ENCODE measurements at regions not wholly inside any gene's neighbourhood (a gene's known extent, or its start where the extent isn't known, plus 50 kb on each side); places are given as distances from the start of the nearest gene placed in this dataset.

DNA sequence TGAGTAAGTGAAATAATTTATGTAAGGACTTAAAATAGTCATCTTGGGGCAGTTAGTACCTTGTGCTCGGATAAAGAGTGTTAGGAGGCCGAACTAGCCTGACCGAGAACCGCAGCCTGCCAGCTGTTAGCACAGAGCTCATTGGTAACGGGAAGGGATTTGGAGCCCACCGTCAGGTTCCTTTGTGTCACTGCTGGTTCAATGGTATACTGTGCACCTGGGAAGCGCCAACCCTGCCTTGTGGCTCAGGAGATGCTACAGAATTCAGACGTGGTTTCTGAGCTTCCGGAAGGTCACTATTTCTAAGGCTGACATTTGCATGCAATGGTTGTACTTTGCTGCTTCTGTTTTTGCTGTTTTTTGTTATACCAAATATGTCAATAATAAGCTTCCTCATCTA is 403.5 kb downstream of the CADM1 start:
- TF ChIP-seq, protein P1, sequence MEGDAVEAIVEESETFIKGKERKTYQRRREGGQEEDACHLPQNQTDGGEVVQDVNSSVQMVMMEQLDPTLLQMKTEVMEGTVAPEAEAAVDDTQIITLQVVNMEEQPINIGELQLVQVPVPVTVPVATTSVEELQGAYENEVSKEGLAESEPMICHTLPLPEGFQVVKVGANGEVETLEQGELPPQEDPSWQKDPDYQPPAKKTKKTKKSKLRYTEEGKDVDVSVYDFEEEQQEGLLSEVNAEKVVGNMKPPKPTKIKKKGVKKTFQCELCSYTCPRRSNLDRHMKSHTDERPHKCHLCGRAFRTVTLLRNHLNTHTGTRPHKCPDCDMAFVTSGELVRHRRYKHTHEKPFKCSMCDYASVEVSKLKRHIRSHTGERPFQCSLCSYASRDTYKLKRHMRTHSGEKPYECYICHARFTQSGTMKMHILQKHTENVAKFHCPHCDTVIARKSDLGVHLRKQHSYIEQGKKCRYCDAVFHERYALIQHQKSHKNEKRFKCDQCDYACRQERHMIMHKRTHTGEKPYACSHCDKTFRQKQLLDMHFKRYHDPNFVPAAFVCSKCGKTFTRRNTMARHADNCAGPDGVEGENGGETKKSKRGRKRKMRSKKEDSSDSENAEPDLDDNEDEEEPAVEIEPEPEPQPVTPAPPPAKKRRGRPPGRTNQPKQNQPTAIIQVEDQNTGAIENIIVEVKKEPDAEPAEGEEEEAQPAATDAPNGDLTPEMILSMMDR (conservative IDR thresholded peaks at IDR 0.05): no peak
- H3K27ac ChIP-seq: no peak overlapping the region

DNA sequence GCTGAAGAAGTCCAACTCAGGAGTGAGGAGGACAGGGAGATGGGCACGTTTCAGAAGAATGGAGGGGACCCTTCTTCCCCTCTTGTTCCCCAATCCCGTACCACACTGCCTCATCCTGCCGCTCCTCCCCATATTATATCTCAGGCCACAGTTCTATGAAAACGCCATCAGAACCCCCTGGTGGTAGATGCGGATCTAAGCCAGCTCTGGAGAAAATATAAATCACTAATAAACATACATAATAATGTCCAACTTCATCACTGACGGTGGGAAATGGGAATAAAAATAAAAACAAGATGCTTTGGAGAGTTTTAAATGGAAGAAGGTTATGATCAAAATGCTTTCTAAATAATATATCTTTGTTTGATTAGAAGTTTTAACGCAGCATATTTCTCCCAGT is 400.3 kb downstream of the CADM1 start:
- TF ChIP-seq, protein P1 (conservative IDR thresholded peaks at IDR 0.05): peak; percentile 61

DNA sequence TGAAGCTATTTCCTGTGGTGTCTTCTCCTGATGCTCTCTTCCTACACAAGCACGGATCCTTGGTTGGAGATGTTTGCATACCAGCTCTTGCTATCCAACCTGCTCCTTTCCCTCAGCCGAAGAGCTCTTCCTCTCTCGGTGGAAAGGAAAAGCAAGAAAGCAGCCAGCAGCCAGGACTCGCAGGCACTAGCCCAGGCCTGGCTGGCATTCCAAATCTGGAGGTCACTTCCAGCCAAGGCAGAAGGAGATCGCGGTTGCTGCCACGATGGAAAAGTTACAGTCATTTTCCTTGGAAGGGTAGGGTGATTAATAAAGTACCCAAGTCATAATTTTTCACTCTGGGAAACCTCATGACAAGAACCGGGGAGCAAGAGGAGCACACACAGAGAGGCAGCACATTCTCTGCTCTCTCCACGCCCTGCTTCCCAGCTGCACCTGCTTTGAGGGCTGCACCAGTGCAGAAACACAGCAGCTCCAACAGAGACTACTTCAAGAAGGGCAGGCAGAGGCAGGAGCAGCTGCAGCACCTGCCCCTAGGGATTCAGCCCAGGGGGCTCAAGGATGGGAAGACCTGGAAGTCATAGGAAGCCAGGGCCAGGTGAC is 399.3 kb downstream of the CADM1 start:
- TF ChIP-seq, protein P1 (conservative IDR thresholded peaks at IDR 0.05): no peak
- H3K27ac ChIP-seq: no peak overlapping the region

More for the DNA sequence above, 400.3 kb downstream of the CADM1 start:
- no peak overlapping the region for H3K27ac ChIP-seq

GRCh38 chr11:115111066-115111465 is 393.1 kb downstream of the CADM1 start:
- TF ChIP-seq, protein P1 (conservative IDR thresholded peaks at IDR 0.05): no peak

DNA sequence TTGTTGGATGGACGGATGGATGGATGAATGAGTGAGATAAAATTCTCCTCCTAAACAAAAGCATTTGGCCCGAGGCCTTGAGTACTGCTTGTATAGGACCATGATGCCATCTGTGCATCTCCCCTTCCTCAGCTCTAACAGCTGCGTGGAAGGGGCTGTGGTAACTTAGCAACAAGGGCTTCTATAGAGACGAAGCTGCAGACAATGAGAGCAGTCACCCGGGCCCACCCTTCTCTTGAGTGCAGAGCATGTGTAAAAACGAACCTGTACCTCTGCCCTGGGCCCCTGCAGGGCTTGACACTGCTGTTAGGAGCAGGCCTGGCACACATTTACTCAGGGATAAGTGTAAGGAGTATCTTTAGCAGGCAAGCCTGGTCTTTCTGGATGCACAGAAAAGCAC is 391.5 kb downstream of the CADM1 start:
- TF ChIP-seq, protein P1 (conservative IDR thresholded peaks at IDR 0.05): no peak
- H3K27ac ChIP-seq: no peak overlapping the region

More at GRCh38 chr11:115111066-115111465, 393.1 kb downstream of the CADM1 start:
- no peak overlapping the region for H3K27ac ChIP-seq

DNA sequence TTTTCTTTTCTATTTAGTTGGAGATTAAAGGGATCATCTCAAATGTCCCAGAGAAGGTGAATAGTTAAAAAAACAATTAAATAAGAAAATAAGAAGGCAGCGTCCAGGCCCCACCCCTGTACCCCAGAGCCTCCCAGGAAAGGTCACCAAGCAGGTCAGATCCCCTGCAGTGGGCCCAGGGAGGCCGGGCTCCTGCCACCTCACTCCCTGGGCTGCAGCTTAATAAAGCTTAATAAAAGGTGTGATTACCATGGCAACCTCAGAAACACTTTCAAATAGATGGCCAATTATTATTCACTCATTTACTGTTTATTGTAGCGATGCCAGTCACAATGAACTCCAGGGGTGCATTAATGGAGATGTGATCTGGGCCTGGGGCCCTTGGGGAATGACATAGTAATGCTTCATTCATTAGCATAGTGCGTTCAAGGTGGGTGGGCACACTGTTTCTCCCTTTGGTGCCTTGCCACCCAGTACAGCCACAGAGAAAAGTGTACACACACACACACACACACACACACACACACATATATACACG is 386.2 kb downstream of the CADM1 start:
- no peak overlapping the region for H3K27ac ChIP-seq
- TF ChIP-seq, protein P1 (conservative IDR thresholded peaks at IDR 0.05): no peak

DNA sequence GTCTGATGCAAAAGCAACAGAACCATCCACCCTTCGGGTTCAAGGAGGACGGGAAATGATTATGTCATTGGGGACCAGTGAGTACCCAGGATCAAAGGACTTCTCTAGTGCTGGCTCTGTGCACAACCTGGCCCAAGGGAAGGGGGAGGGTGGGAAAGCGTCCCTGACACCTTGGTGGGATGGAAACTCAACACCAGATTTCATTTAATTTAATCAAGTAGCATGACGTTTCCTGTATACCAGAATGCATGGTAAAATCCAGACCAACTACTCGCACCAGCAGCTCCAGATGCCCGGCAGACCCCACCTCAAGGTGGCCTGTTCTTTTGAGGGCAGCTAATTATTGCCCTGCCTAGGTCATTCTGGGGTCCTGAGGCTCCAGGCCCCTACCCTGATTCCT is 385.1 kb downstream of the CADM1 start:
- H3K27ac ChIP-seq: no peak overlapping the region
- TF ChIP-seq, protein P1 (conservative IDR thresholded peaks at IDR 0.05): no peak

Data from VCaP (cell line).